Ramos (cell line): ENCODE measurements at regions not wholly inside any gene's neighbourhood (a gene's known extent, or its start where the extent isn't known, plus 50 kb on each side); places are given as distances from the start of the nearest gene placed in this dataset.
"Not testable (repeated sequence)": the region's sequence is repeated elsewhere in the genome, so short reads cannot be mapped to it uniquely, and the experiment has no call there.

ENCODE experiments used
- in situ Hi-C: fragments of 300-500 bp; cut with MboI; formaldehyde crosslinking; loops from one replicate; pipeline ENCODE4 v1.14.3; 2022; ENCODE audit warnings: low sequenced_read_pairs; ENCODE audit not compliant: unreplicated experiment

DNA sequence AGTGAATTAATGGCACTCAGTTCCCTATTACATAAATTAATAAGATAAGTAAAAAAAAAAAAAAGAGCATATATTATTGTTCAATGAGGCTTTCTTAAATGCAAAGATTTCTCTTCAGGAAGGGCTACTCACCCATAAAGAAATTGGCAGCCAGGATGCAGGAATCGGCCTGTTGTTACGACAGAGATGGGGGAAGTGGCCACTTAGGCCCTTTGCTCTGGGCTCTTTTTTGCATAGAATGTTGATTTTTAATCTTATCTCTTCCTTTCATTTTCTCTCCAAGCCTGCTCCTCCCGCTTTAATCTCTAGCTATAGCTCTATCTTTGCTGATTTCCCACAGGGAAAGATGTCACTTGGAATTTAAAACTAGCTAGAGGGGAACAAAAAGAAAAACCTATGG, 391.8 kb upstream of the CRIM1 start:
- in situ Hi-C loops, result no loop called here

DNA sequence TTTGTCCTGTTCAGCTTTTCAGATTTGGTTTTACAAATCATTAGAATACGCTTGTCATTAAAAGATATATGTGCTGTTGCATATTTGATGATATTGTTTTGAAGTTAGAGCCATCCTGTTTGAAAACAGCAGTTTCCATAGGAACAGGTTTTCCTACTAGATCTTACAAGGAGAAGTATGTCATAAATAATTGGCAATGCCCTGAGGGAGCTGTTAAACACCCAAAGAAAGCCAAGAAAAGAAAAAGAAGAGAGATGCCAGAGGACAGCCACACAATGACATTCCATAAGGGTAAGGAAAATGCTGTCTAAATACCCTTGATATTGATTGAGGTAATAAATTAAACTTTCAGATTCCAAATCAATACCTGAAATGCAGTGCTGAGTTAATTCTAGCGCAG, 392.2 kb upstream of the CRIM1 start:
- in situ Hi-C loops, result no loop called here

DNA sequence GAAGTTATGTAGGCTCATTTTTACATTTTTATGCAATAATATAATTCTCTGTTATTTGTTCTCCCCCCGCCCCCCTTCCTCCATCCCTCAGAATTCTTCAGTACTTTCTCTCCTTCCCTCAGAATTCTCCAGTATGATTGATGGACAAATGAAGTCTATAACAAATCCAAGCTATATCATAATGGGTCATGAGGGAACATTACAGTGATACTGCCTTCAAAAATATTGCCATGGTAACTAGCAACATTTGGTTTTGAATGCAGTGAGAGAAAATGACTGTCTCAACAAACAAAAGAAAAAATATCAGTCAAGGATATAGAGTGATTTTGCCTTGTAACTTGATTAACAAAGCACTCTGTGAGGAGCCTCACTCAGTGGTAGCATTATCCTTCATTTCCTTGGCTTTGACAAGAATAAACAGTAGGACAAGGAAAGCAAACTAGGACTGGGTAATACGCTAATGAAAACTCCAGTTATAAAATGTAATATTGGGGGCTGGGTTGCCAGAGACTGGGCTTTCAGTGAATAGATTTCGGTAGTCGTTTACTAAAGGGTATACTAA, 392.9 kb upstream of the CRIM1 start:
- in situ Hi-C loops, result no loop called here

DNA sequence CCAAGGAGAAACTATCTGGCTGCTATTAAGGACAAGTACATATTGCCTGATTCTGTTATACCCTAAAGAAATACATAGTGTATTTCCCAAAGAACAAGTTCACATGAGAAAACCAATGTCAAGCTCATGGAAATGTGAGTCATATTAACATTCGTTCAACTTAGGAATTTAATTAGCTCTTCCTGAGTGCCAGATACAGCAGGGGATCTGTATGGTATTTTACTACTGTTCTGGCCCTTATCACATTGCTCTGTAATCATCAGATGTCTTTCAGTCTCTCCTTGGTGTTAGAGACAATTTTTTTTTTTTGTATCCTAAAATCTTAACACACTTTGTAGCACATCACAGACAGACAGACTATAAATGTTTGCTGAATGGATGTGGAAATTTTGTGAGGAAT, 395.0 kb upstream of the CRIM1 start:
- in situ Hi-C loops, result no loop called here

DNA sequence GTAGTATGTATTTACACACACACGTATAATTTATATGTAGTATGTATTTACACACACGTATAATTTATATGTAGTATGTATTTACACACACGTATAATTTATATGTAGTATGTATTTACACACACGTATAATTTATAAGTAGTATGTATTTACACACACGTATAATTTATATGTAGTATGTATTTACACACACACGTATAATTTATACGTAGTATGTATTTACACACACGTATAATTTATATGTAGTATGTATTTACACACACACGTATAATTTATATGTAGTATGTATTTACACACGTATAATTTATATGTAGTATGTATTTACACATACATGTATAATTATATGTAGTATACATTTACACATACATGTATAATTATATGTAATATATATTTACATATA, 398.5 kb upstream of the CRIM1 start:
- in situ Hi-C loops, result not testable (repeated sequence)

DNA sequence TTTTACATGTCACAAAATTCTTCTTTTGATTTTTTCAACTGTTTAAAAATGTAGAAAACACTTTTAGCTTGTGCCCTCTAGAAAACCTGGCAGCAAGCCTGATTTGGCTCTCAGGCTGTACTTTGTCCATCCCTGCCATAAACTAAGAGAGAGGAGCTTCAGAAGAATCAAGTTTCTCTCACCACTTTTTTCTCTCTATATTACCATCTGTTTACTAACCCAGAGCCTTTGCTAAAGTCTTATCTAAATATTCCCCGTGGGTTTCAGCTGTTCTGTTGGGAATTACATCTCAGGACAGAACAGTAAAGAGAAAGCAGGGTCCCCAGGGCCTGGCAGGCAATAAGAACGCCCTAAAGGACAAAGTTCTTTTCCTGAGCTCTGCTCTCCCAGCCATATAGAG, 409.1 kb upstream of the CRIM1 start:
- in situ Hi-C loops, result no loop called here

DNA sequence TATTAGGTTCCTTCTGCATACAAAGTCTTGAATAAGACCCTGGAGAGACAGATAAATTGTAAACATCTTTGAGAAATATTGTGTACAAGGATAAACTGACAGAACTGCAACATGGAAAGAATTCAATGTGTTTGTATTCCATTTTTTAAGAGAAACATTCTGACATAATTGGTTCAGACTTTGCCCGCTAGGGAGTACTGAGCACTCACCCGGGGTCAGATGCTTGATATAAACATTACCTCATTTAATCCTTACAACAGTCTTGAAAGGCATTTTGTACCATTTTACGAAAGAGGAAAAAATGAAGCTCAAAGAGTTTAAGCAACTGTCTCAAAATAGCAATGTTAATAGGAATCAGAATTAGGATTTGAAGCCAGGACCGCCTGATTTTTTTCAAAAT, 416.7 kb upstream of the CRIM1 start:
- in situ Hi-C loops, result no loop called here

DNA sequence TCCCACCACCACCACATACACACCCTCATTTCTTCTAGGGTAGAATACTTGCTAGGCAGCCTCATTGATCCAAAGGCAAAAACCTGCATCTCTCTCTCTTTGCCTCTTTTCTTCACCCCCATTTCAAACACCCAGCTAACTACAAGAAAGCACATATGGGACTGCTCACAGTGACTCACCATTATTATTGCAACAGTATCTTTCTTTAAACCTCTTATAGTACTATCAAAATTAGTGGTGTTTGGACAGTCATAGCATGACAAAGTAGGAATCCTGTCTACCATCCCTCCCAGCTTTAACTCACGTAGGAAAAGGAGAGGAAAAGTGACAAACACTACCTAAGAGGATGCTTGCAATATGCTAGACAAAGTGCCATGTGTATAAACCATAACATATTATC, 422.5 kb upstream of the CRIM1 start:
- in situ Hi-C loops, result no loop called here

DNA sequence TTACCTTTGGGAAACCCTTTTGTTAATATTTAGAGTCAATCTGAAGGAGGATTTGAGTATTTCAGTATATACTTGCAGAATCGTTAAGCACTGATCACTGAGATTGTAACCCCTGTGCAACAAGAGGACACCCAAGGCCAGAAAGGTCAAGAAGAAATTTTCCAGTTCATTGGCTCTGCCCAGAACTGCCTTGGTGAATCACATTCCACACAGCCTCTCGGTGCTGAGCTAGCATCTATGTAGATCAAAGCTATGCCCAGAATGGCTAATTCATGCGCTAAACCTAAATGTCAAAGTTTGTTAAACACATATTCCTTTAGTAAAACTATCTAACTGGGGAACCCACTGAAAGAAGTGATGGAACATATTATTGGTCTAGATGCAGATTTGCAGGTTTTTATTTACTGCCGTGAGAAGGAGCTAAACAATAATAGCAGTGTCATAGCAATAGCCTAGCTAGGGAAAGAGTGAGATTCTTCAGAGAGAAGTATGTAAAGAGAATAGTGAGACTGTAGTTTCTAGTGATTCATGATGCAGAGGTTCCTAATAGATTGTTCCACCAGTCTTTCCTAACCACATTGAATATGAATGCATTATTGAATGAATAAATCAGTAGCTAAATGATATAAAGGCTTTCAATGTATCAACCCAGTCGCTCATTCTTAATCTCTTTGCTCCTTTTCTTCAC, 423.2 kb upstream of the CRIM1 start:
- in situ Hi-C loops, result no loop called here

DNA sequence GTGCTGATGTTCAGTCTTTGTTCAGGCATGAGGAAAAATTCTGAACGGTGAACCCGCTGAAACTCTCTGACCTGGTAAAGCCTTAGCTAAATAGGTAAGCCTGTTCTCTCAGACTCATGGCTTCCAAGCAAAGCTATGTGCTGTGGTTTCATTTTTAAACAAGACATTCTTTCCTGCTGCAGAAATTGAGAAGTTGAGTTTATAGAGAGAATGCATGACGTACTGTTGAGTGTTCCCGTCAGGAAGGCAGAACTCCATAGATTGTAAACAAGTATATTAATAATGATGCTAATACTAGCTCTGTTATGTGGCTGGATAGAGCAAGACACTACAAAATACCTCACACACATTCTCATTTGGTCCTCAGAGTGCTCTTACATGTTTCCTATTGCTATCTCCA, 424.0 kb upstream of the CRIM1 start:
- in situ Hi-C loops, result no loop called here

DNA sequence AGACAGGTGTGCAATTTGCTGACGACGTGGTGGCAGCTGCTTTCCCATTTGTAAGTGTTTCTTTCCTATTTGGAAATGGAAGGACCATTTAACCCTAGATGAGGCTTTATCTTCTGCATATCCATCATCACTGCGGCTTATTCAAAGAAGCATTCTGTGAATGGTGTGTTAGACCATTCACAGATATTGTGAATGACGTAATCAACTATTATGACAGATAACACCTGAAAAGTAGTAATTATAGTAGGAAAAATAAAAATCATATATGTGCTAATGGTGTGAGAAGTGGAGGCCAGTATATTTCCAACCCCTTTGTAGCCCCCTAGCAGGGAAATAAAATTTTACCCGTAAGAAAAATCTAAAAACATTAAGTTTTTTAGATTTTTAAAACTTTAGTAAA, 424.5 kb upstream of the CRIM1 start:
- in situ Hi-C loops, result no loop called here

DNA sequence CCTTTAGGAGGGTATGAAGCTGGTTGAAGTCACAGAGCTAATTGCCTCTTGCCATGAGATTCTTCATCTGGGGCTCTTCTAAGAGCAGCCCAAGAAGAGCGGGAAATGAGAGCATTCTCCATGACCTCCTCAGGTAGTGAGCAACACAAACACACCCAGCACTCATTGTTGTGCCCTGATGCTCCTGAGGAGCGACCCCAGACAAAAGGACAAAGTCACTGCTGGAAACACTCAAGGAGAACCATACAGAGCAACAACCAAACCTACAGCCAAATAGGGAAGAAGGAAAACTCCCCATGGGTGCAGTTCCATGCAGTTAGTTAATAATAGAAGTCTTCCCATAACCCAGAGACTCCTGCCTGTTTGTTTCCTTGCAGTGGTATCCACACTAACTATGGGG, 426.0 kb upstream of the CRIM1 start:
- in situ Hi-C loops, result no loop called here

DNA sequence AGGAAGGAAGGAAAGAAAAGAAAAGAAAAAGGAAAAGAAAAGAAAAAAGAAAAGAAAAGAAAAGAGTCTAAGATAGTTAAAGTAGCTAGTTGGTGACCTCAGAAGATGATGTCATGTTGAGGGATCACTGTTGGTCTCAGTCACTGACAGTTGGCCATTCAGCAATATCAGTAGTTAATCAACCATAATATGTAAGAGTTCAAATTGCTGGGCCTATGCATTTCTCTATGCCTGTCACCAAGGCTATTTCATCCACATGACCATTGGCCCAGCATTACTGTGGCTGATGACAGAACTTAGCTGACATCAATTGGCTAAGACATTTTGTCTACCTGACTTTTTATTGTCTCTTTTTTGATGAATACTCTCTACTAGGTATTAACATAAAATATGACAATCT, 435.5 kb upstream of the CRIM1 start:
- in situ Hi-C loops, result no loop called here

DNA sequence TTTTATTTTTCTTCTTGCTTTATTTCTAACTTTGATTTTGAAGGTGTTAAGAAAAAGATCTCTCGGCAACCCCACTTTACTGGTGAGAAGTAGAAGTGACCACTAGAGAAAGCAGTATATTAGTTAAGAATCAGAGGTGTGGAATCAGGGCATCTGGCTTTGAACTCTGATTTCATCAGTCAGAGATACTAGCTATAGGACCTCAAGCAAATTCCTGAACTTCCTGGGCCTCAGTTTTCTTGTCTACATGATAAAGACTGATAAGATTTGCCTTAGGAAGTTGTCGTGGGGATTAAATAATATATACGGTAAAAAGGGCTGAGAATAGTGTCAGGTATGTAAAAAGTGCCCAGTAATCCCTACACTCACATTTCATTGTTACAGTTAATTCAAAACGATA, 440.3 kb upstream of the CRIM1 start:
- in situ Hi-C loops, result no loop called here

DNA sequence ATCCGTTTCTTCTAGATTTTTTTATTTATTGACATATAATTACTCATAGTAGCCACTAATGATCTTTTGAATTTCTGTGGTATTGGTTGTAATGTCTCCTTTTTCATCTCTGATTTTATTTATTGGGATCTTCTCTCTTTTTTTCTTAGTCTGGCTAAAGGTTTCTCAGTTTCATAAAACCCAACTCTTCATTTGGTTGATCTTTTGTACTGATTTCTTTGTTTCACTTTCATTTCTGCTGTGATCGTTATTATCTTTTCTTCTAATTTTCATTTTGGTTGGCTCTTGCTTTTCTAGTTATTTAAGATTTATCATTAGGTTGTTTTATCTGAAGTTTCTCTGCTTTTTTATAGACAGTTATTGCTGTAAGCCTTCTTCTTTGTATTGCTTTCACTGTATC, 463.6 kb upstream of the CRIM1 start:
- in situ Hi-C loops, result no loop called here

DNA sequence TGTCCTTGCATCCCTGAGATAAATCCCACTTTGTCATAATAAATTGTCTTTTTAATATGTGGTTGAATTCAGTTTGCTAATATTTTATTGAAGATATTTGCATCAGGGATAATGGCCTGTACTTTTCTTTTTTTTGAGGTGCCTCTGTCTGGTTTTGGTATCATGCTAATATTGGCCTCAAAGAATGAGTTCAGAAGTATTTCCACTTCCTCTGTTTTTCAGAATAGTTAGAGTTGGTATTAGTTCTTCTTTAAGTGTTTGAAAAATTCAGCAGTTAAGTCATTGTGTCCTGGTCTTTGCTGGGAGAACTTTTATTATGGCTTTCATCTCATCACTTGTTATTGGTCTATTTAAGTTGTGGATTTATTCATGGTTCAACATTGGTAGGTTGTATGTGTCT, 464.1 kb upstream of the CRIM1 start:
- in situ Hi-C loops, result no loop called here

DNA sequence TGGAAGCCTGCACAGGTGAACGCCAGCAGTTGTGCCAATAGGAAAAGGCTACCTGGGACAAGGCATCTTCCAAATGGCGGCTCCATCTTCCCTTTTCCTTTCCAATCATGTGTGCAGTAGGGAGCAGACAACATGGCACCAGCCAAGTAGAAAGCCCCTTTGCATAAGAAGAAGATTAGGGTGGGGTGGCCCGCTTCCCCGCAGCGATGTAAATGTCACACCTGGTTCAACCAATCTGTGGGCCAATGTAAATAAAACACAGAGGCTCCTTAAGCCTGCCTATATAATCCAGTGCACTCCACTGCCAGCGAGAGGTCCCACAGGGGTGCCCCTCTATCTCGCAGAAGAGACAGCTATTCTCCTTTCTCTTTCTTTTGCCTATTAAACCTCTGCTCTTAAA, 468.4 kb upstream of the CRIM1 start:
- in situ Hi-C loops, result no loop called here

DNA sequence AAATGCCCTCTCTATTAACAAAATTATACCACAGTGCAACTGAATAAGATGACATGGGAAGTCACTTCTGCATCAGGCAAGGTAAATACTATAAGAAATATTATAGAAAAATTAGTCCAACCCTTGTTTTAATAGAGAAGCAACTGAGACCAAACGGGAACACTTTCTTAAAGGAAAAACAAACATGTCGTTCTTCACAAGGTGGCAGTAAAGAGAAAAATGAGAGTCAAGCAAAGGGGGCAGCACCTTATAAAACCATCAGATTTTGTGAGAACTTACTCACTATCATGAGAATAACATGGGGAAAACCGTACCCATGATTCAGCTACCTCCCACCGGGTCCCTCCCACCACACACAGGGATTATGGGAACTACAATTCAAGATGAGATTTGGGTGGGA, 481.7 kb upstream of the CRIM1 start:
- in situ Hi-C loops, result no loop called here

DNA sequence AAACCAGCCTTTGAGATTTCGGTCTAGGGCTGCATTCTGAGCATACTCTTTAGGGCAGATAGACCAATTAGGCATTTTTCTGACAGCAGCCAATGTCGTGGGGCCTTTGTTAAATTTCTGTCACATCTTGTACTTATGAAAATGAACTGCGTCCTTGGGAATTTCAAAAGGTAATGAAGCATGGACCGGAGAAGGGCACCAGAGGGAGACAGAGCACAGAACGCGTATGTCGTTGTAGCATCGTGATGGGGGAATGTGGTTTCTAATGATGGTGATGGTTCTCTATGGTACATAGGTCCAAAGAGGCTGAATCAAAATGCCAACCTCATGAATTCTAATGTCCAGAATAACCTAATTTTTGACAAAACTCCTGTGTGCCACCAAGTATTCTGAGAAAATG, 483.9 kb upstream of the CRIM1 start:
- in situ Hi-C loops, result no loop called here

DNA sequence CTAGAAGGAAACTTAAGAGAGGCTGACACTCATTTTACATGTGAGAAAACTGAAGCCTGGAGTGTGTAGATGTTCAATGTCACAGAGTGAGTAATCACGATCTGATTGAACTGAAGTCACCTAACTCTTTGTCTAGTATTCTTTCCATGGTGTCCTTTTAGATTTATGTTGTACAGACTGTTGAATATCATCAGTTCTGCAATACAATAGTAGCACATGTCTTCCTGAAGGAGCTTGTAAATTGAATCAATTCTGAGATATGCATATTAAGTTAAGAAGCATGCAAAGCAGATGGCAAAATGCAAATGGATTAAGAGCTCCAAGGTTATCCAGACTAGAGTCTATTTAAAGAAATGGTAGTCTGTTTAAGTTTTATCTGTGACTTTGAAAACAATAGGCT, 484.9 kb upstream of the CRIM1 start:
- in situ Hi-C loops, result no loop called here

DNA sequence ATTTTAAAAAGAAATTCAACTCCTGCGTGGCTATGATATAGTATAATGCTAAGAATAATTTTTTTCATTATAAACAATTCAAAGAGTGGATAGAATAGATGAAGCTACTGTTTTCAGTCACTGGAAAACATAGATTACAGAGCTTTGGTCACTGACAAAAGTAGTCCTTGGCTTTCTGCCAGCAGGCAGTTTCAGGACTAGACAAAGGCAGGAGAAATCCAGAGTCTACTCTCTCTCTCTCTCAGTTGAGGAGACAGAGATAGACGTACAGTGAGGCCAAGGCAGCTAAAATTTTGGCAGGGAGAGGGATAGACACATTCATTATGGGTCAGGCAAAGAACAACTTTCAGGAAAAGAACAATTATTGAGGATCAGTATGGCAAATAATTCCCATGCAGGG, 491.4 kb upstream of the CRIM1 start:
- in situ Hi-C loops, result no loop called here

DNA sequence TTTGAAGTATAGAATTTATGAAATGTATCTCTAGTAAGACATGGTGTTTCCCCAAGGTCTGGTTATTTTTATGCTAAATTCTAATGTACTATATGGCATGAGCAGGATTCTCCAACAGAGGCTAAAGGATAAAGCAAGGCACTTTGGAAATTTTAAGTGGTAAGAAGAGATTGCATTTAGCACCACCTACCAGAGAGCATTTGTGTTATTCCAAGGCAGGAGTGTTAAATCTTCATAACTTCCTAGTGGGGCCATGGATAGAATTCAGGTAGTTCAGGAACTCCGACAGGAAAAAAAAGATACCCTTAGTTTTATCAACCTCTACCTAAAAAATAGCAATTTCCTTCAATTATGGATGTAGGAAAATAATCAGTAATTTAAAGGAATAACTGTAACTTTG, 497.4 kb upstream of the CRIM1 start:
- in situ Hi-C loops, result no loop called here

DNA sequence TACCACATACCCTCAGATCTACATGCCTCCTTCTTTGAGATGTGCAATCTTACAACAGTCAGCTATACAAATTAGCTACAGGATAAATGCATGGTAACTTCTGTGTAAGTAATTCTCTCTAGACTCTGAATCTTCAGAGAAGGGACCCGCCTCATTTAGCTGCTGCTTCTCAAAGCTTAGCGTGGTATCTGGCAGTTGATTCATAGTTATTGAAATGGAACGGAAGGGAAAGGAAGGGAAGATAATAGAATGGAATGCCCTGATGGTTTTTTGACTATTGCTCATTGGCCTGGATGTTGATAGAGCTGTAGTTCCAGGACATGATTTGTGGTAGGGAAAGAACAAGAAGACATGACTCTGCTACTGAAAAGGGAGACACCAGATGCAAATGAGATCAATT, 498.1 kb upstream of the CRIM1 start:
- in situ Hi-C loops, result no loop called here
